ENCODE measurements at regions not wholly inside any gene's neighbourhood (a gene's known extent, or its start where the extent isn't known, plus 50 kb on each side); places are given as distances from the start of the nearest gene placed in this dataset.

- no peak for TF ChIP-seq AFF4 (CRISPR knock-in tag; IDR thresholded peaks at IDR 0.05; ENCODE audit: borderline replicate concordance)
- TF ChIP-seq ATF6 (CRISPR knock-in tag; IDR thresholded peaks at IDR 0.05) = no peak
- TF ChIP-seq SMAD4 (CRISPR knock-in tag; IDR thresholded peaks at IDR 0.05) = no peak
- no peak for TF ChIP-seq RELA (CRISPR knock-in tag; IDR thresholded peaks at IDR 0.05; ENCODE audit: borderline replicate concordance)
- TF ChIP-seq IRF2 (CRISPR knock-in tag; IDR thresholded peaks at IDR 0.05; ENCODE audit: borderline replicate concordance, low read depth) = no peak
- no peak for TF ChIP-seq FOXK1 (CRISPR knock-in tag; IDR thresholded peaks at IDR 0.05)
- TF ChIP-seq GRHL2 (CRISPR knock-in tag; IDR thresholded peaks at IDR 0.05; ENCODE audit: insufficient replicate concordance, severe bottlenecking) = no peak
Measured at GRCh38 chr9:106639873-106640568, 222.9 kb upstream of the ZNF462 start (continued).

GRCh38 chr9:106643211-106643930 lies 219.6 kb upstream of the ZNF462 start:
- DNase-seq (ENCODE audit: low spot score) (no peak), ATAC-seq (no peak)
- H3K27ac Mint-ChIP-seq = no peak overlapping the region
- H3K4me3 Mint-ChIP-seq = no peak overlapping the region
- CTCF ChIA-PET = no interaction called here
- H3K36me3 Mint-ChIP-seq = no peaks in the 10 kb centered on the region
- H3K27me3 Mint-ChIP-seq (ENCODE audit: low read depth) = no peaks in the 10 kb centered on the region
- POLR2A ChIA-PET = no interaction called here
- peaks cover 12% of the 10 kb centered on the region for H3K9me3 Mint-ChIP-seq
- H3K4me1 Mint-ChIP-seq = peaks cover 4% of the 10 kb centered on the region; the same call in 1 of the 2 replicates
- TF ChIP-seq CREM (CRISPR knock-in tag; IDR thresholded peaks at IDR 0.05) (no peak), NFYB (CRISPR knock-in tag; conservative IDR thresholded peaks at IDR 0.05; ENCODE audit: low read depth) (no peak), ATF6 (CRISPR knock-in tag; IDR thresholded peaks at IDR 0.05) (no peak), FOXK1 (CRISPR knock-in tag; IDR thresholded peaks at IDR 0.05) (no peak), PRDM15 (CRISPR knock-in tag; IDR thresholded peaks at IDR 0.05) (no peak), ZMAT4 (CRISPR knock-in tag; IDR thresholded peaks at IDR 0.05) (no peak), NR1H2 (CRISPR knock-in tag; IDR thresholded peaks at IDR 0.05) (no peak), ATF3 (CRISPR knock-in tag; conservative IDR thresholded peaks at IDR 0.05) (no peak), CREB1 (CRISPR knock-in tag; IDR thresholded peaks at IDR 0.05) (no peak), E2F5 (CRISPR knock-in tag; IDR thresholded peaks at IDR 0.05) (no peak), NR3C1 (CRISPR knock-in tag; conservative IDR thresholded peaks at IDR 0.05; ENCODE audit: low read depth) (no peak), FOXP4 (CRISPR knock-in tag; IDR thresholded peaks at IDR 0.05) (no peak), ZBTB21 (CRISPR knock-in tag; IDR thresholded peaks at IDR 0.05; ENCODE audit: borderline replicate concordance) (no peak)

Data from WTC11 (cell line).